Ovary (tissue), 7 donors: ENCODE measurements at regions not wholly inside any gene's neighbourhood (a gene's known extent, or its start where the extent isn't known, plus 50 kb on each side); places are given as distances from the start of the nearest gene placed in this dataset.

Experiments
- DNase-seq, 5 donors: peaks; one replicate each; pipeline ENCODE4 v3.0.0-alpha.2; 2019 to 2020
- H3K27ac ChIP-seq, 2 donors: fragments of 200-600 bp; one replicate each; pipeline versions ENCODE4 v1.5.1 to v1.8.0; 2019 to 2022
- H3K27me3 ChIP-seq: fragments of 200-600 bp; one replicate; pipeline ENCODE4 v1.8.0; 2022
- H3K36me3 ChIP-seq: fragments of 200-600 bp; sonication (generic); one replicate; pipeline ENCODE4 v1.5.1; 2019
- H3K4me1 ChIP-seq: one replicate; pipeline ENCODE4 v1.8.1; 2013; ENCODE audit warnings: mild to moderate bottlenecking, moderate library complexity; ENCODE audit not compliant: insufficient read depth
- H3K4me3 ChIP-seq: fragments of 200-600 bp; sonication (generic); one replicate; pipeline ENCODE4 v1.5.1; 2017
- H3K9me3 ChIP-seq, 2 donors: fragments of 200-600 bp in 1 of 2; sonication (generic) in 1 of 2; one replicate each; pipeline versions ENCODE4 v1.5.1 to v1.8.1; 2013 to 2019; ENCODE audit warnings: mild to moderate bottlenecking in 1 of 2, moderate library complexity in 1 of 2
- EP300 ChIP-seq: sonication (generic); formaldehyde crosslinking; IDR thresholded peaks from one replicate; pipeline ENCODE4 v1.6.1; 2017; ENCODE audit warnings: antibody characterized with exemption
- POLR2A ChIP-seq: fragments of 450-650 bp; IDR thresholded peaks from one replicate; pipeline ENCODE4 v1.6.1; 2017; ENCODE audit warnings: antibody characterized with exemption, mild to moderate bottlenecking, moderate library complexity
- WGBS, 3 donors: extraction: QIAGEN DNeasy Blood & Tissue Kit in 1 of 3; methylation state at CpG; one replicate each; pipeline versions ENCODE4 v1.1.5 to v1.1.7; 2013 to 2017; 5-methylcytosine and 5-hydroxymethylcytosine counted together
- intact Hi-C, 4 donors: fragments of 100-400 bp; cut with DNase I; formaldehyde crosslinking; loops; one replicate each; pipeline versions ENCODE4 v1.11.0 to v1.15.1; 2022 to 2023
- TF ChIP-seq, protein P1 (sequence below), 3 donors: fragments of 450-650 bp in 2 of 3; fragments of 200-600 bp in 1 of 3; IDR thresholded peaks; one replicate each; pipeline versions ENCODE4 v1.5.1 to v1.8.0; 2016 to 2022; ENCODE audit warnings: antibody characterized with exemption in 3 of 3, mild to moderate bottlenecking in 1 of 3
- donor health status: DM: no; HTN: no; CAD: no; lungs with moderate emphysema.
- donor health status: DM: no; HTN: no; CAD: no.
- donor health status: Bipolar disorder and iron deficiency.
- donor health status: DM: no; HTN: no; CAD: no.
- donor health status: DM: yes; HTN: yes; CAD: no.

DNA sequence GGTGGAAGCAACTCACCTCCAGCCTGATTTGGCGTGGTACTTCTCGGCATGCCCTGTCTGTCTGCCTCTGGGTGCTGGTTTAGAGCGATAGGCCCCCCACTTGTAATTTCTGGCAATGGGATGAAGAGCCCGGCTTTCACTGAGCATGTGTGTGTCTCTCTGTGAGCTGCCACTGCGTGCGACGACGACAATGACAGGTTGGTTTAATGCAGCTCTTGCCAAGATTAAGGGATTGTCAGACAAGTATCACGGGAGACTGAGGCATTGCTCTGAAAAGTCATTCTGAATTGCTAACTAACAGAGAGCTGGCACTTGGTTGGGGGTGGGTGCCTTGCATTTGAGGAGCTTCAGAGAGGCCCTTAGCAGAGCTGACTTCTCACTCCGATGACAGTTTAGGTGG, 348.8 kb upstream of the CLINT1 start:
- Histone ChIP-seq H3K4me1 (no peaks in the 10 kb centered on the region), H3K27me3 (no peaks in the 10 kb centered on the region), H3K27ac (no peak overlapping the region), H3K9me3 (no peaks in the 10 kb centered on the region), H3K4me3 (no peak overlapping the region), H3K36me3 (no peaks in the 10 kb centered on the region)
- TF ChIP-seq, protein P1, sequence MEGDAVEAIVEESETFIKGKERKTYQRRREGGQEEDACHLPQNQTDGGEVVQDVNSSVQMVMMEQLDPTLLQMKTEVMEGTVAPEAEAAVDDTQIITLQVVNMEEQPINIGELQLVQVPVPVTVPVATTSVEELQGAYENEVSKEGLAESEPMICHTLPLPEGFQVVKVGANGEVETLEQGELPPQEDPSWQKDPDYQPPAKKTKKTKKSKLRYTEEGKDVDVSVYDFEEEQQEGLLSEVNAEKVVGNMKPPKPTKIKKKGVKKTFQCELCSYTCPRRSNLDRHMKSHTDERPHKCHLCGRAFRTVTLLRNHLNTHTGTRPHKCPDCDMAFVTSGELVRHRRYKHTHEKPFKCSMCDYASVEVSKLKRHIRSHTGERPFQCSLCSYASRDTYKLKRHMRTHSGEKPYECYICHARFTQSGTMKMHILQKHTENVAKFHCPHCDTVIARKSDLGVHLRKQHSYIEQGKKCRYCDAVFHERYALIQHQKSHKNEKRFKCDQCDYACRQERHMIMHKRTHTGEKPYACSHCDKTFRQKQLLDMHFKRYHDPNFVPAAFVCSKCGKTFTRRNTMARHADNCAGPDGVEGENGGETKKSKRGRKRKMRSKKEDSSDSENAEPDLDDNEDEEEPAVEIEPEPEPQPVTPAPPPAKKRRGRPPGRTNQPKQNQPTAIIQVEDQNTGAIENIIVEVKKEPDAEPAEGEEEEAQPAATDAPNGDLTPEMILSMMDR (IDR thresholded peaks at IDR 0.05), result no peak
- TF ChIP-seq EP300, result no peak
- TF ChIP-seq POLR2A, result no peak
- no peak for DNase-seq
- WGBS, 3 donors, result 91 to 94% (median 94%) methylated on average over 10 of the region's 10 CpGs
- intact Hi-C loops, result no loop called here

DNA sequence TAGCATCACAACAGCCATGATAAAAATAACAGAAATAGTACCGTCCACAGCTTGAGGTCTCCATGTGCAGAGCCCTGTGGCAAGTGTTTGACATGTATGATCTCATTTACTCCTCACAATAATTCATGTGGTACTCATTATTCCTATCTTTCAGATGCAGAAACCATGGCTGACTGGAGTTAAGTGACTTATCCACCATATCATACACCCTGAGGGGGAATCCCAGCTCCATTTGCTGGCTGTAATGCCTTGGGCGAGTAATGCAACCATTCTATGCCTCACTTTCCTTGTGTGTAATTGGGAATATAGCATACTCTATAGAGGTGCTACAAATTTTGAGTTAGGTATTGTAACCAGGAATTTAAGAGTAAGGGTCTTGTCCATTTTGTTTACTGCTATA, 347.0 kb upstream of the CLINT1 start:
- Histone ChIP-seq H3K4me1 (no peaks in the 10 kb centered on the region), H3K27ac (no peak overlapping the region), H3K4me3 (no peak overlapping the region), H3K36me3 (no peaks in the 10 kb centered on the region), H3K27me3 (no peaks in the 10 kb centered on the region), H3K9me3 (no peaks in the 10 kb centered on the region)
- TF ChIP-seq EP300, result no peak
- DNase-seq, result no peak
- WGBS, 3 donors, result 91 to 98% (median 96%) methylated on average over 2 of the region's 2 CpGs
- intact Hi-C loops, result no loop called here

DNA sequence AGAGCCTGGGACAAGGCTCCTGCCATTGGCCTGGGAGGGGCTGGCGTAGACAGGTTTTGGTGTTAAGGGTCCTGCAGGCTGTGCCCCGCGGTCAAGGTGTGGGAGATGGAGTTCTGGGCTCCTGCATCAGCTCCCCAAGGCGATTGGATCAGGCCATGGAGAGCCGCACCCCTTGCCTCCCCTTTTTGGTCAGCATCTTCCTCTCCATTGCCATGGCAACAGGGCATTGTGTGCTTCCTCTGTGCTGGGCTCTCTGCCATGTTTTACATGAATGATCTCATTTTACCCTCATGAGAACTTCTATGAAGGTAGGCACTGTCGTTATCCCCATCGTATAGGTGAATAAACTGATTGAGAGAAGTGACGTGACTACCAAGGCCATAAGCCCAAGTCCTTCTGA, 344.3 kb upstream of the CLINT1 start:
- intact Hi-C loops, result no loop called here
- WGBS, 3 donors, result 89 to 91% (median 89%) methylated on average over 8 of the region's 8 CpGs
- Histone ChIP-seq H3K36me3 (no peaks in the 10 kb centered on the region), H3K9me3 (no peaks in the 10 kb centered on the region), H3K27ac (no peak overlapping the region), H3K27me3 (no peaks in the 10 kb centered on the region), H3K4me3 (no peak overlapping the region), H3K4me1 (no peaks in the 10 kb centered on the region)
- no peak for TF ChIP-seq POLR2A
- no peak for TF ChIP-seq EP300
- TF ChIP-seq, protein P1 (IDR thresholded peaks at IDR 0.05), result no peak
- no peak for DNase-seq

DNA sequence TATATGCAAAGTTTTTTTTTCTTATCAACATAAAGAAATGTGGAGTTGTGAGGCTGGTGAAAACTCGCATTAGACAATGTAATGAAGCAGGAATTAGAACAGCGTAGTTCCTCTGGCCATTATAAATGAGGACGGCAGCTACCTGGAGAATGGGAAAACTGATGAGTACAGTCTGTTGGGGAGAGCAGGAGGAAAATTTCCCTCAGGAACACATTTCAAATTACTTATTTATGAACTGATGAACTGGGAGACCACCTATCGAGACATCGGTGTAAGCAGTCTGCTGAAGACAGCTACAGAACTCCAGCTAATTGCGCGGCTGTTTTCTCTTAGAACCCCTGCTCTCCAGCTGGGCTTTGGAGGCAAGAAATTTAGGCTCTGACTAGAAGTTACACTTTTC, 343.9 kb upstream of the CLINT1 start:
- H3K27me3 ChIP-seq, result no peaks in the 10 kb centered on the region
- no peak overlapping the region for H3K4me3 ChIP-seq
- H3K9me3 ChIP-seq, result no peaks in the 10 kb centered on the region
- TF ChIP-seq POLR2A, result no peak
- no peak for TF ChIP-seq EP300
- H3K27ac ChIP-seq, result no peak overlapping the region
- intact Hi-C loops, result no loop called here
- H3K4me1 ChIP-seq, result no peaks in the 10 kb centered on the region
- no peaks in the 10 kb centered on the region for H3K36me3 ChIP-seq
- 77 to 92% (median 84%) methylated on average over 7 of the region's 7 CpGs for WGBS, 3 donors
- no peak for DNase-seq

DNA sequence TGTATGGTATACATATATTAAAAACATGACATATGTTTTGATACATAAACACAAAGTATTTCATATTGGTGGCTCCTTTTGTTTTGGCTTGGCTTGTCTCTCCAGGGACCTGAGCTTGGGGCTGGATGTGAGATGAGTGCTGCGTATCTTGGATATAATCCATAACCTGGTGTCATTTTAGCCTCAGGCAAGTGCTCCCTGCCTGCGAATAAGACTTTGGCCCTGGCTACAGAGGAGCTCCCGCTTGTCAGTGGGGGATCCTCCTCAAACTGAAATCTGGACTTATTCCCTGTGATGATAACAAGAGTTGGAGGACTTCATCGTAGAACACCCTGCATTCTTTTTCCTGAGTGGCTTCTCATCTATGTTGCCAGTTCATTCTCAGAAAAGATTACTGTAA, 341.7 kb upstream of the CLINT1 start:
- no peak for DNase-seq
- no peak overlapping the region for H3K27ac ChIP-seq
- TF ChIP-seq, protein P1 (IDR thresholded peaks at IDR 0.05), result no peak
- no peak for TF ChIP-seq EP300
- no peak for TF ChIP-seq POLR2A
- 36 to 43% (median 37%) methylated on average over 4 of the region's 4 CpGs for WGBS, 3 donors
- no peaks in the 10 kb centered on the region for H3K27me3 ChIP-seq
- intact Hi-C loops, result no loop called here
- no peaks in the 10 kb centered on the region for H3K36me3 ChIP-seq
- H3K4me1 ChIP-seq, result no peaks in the 10 kb centered on the region
- H3K4me3 ChIP-seq, result no peak overlapping the region
- H3K9me3 ChIP-seq, result no peaks in the 10 kb centered on the region

DNA sequence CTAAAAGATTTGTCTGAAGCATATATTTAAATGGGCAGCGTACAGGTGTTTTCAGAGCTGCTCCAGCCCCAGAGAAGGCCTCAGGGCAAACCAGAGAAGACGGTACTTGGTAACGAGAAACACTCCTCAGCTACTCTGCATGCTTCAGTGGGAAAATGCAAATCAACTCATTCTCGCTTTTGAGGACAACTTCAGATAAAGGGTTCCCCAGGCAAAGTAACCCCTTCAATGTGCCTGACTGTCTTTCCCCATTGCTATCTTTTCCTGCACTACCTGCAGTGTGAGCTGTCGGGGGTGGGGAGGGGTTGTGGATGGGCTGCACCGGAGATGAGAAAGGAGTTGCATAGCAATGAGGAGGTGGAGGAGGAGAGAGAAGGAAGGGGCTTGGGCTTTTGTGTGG, 339.7 kb upstream of the CLINT1 start:
- H3K9me3 ChIP-seq, result no peaks in the 10 kb centered on the region
- no peak for DNase-seq
- 90 to 93% (median 93%) methylated on average over 6 of the region's 6 CpGs for WGBS, 3 donors
- intact Hi-C loops, result no loop called here
- no peaks in the 10 kb centered on the region for H3K27me3 ChIP-seq
- H3K4me1 ChIP-seq, result no peaks in the 10 kb centered on the region
- TF ChIP-seq, protein P1 (IDR thresholded peaks at IDR 0.05), result no peak
- TF ChIP-seq EP300 (no peak), POLR2A (no peak)
- no peak overlapping the region for H3K4me3 ChIP-seq
- no peak overlapping the region for H3K27ac ChIP-seq
- H3K36me3 ChIP-seq, result no peaks in the 10 kb centered on the region
